GM12878 (cell line): ENCODE measurements at regions not wholly inside any gene's neighbourhood (a gene's known extent, or its start where the extent isn't known, plus 50 kb on each side); places are given as distances from the start of the nearest gene placed in this dataset.

Experiments used
- BCL11A ChIP-seq: IDR thresholded peaks from 2 replicates; pipeline ENCODE4 v1.6.1; 2011; ENCODE audit warnings: low read depth, low read length
- CHD4 ChIP-seq: fragments of 200-600 bp; sonication (generic); IDR thresholded peaks from 2 replicates; pipeline ENCODE4 v1.6.1; 2016; ENCODE audit warnings: mild to moderate bottlenecking
- MYC ChIP-seq: IDR thresholded peaks from 2 replicates; pipeline ENCODE4 v1.6.1; 2011; ENCODE audit warnings: mild to moderate bottlenecking, low read length, moderate library complexity, inconsistent platforms; ENCODE audit not compliant: insufficient read depth, insufficient replicate concordance, insufficient read length, severe bottlenecking
- RAD21 ChIP-seq: IDR thresholded peaks from 2 replicates; pipeline ENCODE4 v1.6.1; 2011; ENCODE audit warnings: mild to moderate bottlenecking, low read depth, low read length, moderate library complexity; ENCODE audit not compliant: insufficient read depth
- RBBP5 ChIP-seq: fragments of 200-600 bp; sonication (generic); conservative IDR thresholded peaks from 2 replicates; pipeline ENCODE4 v1.6.1; 2016
- SUZ12 ChIP-seq: fragments of 200-600 bp; sonication (generic); IDR thresholded peaks from one replicate; pipeline ENCODE4 v1.6.1; 2018; ENCODE audit warnings: antibody characterized with exemption, mild to moderate bottlenecking; ENCODE audit not compliant: unreplicated experiment
- TF ChIP-seq, protein P1 (sequence below): IDR thresholded peaks from 2 replicates; pipeline ENCODE4 v1.6.1; 2012; ENCODE audit warnings: low read depth, low read length, improper control_type of control experiment
- TF ChIP-seq, protein P2 (sequence below), 3 experiments: IDR thresholded peaks in 2 of 3; conservative IDR thresholded peaks in 1 of 3; 2 replicates each; pipeline ENCODE4 v1.5.1; 2011; ENCODE audit warnings: low read depth in 3 of 3, low read length in 3 of 3, mild to moderate bottlenecking in 3 of 3, control low read depth in 2 of 3, moderate library complexity in 2 of 3, inconsistent platforms in 1 of 3, mixed read lengths in 1 of 3; ENCODE audit not compliant: control insufficient read depth in 2 of 3, insufficient read depth in 1 of 3; ENCODE audit errors: extremely low read depth in 1 of 3

GRCh38 chr7:69389216-69389615, 209.1 kb upstream of the AUTS2 start:
- TF ChIP-seq, protein P1, sequence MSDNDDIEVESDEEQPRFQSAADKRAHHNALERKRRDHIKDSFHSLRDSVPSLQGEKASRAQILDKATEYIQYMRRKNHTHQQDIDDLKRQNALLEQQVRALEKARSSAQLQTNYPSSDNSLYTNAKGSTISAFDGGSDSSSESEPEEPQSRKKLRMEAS: no peak
- TF ChIP-seq RAD21 (no peak), CHD4 (no peak), RBBP5 (no peak), MYC (no peak), BCL11A (no peak), SUZ12 (no peak)
- TF ChIP-seq, protein P2, sequence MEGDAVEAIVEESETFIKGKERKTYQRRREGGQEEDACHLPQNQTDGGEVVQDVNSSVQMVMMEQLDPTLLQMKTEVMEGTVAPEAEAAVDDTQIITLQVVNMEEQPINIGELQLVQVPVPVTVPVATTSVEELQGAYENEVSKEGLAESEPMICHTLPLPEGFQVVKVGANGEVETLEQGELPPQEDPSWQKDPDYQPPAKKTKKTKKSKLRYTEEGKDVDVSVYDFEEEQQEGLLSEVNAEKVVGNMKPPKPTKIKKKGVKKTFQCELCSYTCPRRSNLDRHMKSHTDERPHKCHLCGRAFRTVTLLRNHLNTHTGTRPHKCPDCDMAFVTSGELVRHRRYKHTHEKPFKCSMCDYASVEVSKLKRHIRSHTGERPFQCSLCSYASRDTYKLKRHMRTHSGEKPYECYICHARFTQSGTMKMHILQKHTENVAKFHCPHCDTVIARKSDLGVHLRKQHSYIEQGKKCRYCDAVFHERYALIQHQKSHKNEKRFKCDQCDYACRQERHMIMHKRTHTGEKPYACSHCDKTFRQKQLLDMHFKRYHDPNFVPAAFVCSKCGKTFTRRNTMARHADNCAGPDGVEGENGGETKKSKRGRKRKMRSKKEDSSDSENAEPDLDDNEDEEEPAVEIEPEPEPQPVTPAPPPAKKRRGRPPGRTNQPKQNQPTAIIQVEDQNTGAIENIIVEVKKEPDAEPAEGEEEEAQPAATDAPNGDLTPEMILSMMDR (IDR thresholded peaks at IDR 0.05 in 2 of 3, conservative IDR thresholded peaks at IDR 0.05 in 1 of 3; ENCODE audit: control insufficient read depth in 2 of 3, extremely low read depth in 1 of 3, insufficient read depth in 1 of 3, low read depth in 3 of 3, low read length in 3 of 3): no peak
